ENCODE measurements at regions not wholly inside any gene's neighbourhood (a gene's known extent, or its start where the extent isn't known, plus 50 kb on each side); places are given as distances from the start of the nearest gene placed in this dataset.
"Not testable (repeated sequence)": the region's sequence is repeated elsewhere in the genome, so short reads cannot be mapped to it uniquely, and the experiment has no call there.

DNA sequence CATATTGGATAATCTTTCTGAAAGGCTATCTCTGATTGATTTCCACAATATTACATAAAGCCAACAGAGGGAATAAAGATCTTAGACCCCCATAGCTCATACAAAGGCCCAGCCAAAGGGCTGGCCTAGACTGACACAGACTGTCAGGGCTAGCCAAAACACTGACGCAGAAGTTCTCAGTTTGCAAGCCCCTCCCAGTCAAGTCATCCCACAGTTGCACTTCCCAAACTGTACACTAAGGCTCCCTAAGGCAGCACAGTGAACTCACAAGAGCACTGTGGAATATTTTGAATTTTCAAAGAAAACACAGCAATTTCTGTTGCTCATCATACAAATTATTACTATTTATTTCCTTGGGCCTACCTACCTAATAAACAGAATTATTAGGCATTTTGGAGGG lies 244.9 kb downstream of the SP3 start:
- peak; percentile 51 for DNase-seq (ENCODE audit: low read depth)

- no peak for DNase-seq (ENCODE audit: low read depth)
Measured at GRCh38 chr2:173734797-173735196, 230.4 kb downstream of the SP3 start.

GRCh38 chr2:173737954-173738575 lies 227.1 kb downstream of the SP3 start:
- DNase-seq (ENCODE audit: low read depth): not testable (repeated sequence)

GRCh38 chr2:173739006-173739405 lies 226.2 kb downstream of the SP3 start:
- DNase-seq (ENCODE audit: low read depth): no peak

DNA sequence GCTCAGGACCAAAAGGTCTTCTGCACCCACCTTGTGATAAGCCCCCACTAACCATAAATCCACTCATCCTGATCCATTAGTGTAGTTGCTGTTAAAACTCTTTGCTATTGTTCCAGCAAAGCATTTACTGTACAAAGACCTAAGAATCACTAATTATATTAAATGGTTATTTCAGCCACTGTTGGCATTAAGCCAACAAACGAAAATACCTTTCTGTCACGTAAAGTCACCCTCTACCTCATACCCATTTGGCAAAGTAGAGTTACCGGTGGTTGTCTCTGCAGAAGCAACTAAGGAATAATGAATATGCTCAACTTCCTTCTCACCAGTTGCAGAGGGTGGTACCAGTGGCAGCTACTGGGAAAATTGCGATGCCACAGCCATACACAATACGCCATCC lies 224.5 kb downstream of the SP3 start:
- DNase-seq (ENCODE audit: low read depth): no peak

- DNase-seq (ENCODE audit: low read depth): peak; percentile 18
Measured at GRCh38 chr2:173741759-173742158, 223.4 kb downstream of the SP3 start.

DNA sequence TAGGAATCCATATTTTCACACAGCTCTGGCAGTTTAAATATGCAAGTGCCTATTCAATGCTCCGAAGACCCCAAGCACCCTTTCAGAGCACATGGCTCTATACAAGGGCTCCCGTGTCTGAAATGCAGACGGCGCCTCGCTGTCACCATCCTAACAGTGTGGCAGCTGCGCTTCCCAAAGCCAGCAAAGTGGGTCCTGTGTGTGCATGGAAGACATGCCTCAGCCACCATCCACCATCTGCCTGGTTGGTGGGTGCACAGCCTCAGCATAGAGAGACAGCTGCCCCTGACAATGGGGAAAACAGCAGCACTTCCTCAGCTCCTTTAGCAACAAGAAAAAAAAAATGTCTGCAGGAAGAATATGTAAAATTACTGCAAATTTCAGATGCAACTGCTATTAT lies 218.1 kb downstream of the SP3 start:
- DNase-seq (ENCODE audit: low read depth): no peak

DNA sequence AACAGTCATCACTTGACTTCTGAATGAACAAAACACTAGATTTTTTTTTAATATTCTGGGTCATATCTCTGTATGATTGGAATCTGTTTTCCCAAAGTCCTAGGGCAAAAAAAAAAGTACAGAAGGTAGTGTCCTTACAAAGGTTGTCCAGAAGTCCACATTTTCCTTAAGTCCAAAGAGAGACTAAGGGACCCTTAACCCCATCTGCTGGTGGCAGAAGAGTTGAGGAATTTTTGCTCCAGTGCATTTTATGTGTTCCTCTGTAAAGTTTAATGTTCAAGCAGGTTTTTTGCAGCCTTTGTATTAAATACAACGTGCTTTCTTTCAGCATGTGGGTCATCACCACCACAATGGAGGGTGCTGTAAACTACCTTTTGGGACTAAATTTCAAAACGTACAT lies 215.9 kb downstream of the SP3 start:
- DNase-seq (ENCODE audit: low read depth): peak; percentile 11

DNA sequence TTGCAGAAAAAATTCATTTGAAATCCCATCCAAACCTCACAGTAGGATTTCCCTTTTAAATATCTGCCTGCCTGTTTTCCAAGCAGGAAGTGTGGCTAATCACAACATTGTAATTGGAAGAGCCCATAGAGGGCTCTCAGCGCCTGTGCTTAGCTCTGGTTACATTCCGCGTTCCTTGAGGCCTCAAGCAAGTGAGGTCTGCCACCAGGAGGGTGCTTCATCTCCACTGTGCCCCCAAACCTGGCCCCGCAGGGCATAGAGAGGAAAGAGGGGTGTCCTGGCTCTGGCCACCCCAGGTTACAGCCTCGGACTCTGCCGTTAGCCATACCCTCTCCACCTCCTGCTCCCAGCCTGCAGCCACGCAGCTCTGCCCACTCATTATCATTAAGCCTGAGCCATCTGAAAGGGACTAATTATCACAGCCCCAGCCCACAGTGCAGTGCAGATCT lies 214.8 kb downstream of the SP3 start:
- no peak for DNase-seq (ENCODE audit: low read depth)

DNA sequence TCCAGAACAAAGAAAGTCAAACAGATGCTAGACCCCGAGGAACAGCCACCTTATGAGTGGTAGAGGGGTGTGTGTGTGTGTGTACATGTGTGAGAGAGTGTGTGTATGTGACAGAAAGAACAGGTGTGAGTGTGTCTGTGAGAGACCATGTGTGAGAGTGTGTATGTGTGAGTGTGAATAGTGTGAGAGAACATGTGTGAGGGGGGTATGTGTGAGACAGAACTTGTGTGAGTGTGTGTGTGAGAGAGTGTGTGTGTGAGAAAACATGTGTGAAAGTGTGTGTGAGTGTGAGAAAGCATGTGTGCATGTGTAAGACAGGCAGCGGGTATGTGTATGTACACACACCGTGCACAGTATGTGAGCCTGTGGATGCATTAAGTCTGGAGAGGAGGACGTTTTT lies 214.3 kb downstream of the SP3 start:
- DNase-seq (ENCODE audit: low read depth): no peak

DNA sequence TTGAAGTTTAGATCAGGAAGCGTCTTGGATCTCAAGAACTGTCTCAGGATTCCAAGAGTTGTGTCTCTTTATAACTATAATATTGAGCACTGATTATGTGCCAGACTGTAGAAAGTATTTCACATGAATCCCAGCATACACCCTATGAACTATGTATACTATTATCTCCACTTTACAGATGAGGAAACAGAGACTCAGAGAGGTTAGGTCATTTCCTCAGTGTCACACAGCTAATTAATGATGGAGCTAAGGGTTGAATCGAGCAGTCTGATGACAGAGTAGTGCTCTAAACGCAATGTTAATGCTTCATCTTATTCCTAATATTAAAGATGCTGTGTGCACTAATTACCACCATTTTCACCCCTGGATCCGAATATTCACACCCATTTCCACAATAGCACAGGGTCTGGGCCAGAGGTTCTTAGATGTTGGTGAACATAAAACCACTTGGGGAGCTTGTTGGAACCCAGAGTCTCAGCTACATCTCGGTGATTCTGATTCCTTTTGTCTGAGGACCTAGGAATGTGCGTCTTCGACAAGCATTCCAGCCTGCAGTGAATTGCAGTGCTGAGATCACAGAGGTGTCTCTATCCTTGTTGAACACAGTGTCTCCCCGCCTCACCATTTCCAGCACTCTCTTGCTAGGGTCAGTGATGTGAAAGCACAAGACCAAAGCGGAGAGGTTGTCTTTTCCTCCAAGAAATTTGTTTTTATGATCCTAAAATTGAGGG lies 213.8 kb downstream of the SP3 start:
- DNase-seq (ENCODE audit: low read depth): no peak

DNA sequence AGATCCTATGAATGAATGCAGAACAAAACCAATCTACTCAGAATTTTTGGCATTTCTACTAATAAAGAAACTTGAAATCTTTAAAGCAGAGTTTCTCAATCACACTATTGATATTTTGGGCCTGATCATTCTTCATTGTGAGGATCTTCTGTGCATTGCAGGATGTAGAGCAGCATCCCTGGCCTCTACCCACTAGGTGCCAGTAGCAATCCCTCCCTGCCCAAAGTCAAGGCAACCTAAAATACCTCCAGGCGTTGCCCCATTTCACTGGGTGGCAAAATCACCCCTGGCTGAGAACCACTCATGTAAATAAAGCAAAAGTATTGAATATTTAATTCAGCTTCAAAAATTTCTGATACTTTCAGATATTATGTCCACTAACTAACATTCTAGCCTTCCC lies 213.0 kb downstream of the SP3 start:
- DNase-seq (ENCODE audit: low read depth): no peak

DNA sequence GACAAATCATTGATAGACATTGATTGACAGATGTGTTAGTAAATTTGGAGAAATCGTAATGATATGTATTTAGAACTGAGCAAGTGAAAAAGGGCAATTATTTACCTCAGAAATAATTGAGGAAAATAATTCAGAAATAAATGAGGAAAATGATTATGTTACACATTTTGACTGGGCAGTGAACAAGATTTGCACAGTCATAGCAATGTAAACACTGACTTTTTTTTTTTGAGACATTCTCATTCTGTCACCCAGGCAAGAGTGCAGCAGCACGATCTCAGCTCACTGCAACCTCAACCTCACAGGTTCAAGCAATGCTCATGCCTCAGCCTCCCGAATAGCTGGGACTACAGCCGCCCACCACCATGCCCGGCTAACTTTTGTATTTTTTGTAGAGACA lies 211.7 kb downstream of the SP3 start:
- DNase-seq (ENCODE audit: low read depth): no peak

DNA sequence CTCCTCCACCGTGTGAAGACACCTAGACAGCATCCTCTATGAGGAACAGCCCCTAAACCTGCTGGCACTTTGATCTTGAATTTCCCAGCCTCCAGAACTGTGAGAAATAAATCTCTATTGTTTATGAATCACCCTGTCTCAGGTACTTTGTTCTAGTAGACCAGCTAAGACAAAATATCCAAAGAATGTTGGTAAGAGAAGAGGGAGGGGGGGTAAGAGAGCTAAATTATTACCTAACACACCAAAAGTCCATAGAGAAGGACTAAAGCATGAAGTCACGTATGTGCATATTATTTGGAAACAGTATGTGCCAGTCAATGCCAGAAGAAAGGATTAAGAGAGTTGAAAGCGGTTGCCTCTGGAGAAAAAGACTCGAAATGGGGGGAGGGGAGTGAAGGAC lies 211.0 kb downstream of the SP3 start:
- no peak for DNase-seq (ENCODE audit: low read depth)

DNA sequence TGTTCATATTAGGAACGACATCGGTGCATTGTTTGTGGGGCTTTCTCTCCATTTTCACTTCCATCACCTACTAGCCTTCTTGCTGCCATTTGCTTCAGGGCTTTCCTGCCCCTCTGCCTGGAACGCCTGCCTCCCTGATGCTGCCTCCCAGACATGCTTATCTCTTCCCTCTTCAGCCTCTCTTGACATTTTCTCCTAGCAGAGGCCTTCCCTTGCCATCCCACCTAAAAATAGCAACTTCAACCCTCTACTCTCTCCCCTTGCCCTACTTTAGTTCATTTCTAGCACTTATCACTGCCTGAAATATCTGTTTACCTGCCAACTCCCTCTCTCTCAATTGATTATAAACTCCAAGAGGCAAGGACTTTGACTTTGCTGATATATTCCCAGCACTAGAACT lies 210.3 kb downstream of the SP3 start:
- no peak for DNase-seq (ENCODE audit: low read depth)

GRCh38 chr2:173755798-173756197 lies 209.4 kb downstream of the SP3 start:
- DNase-seq (ENCODE audit: low read depth): no peak

DNA sequence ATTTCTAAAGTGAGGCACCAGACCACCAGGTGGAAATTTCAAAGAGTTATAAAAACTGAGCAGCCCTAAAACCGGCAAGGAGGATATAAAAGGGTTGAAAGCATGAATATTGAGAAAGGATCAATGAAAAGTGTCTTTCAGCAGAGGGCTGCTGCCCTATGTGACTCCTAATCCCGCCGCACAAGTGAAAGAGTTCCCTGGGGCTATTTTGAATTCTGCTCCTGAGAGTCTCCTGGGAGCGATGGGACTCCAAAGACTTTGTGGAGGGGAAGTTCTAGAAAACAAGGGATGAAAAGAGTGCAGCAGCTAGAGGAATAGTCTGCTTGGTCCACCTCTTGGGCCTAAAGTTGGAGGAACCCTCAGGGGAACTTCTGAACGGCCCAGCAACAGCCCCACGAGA lies 205.2 kb downstream of the SP3 start:
- DNase-seq (ENCODE audit: low read depth): no peak

- DNase-seq (ENCODE audit: low read depth): no peak
Measured at GRCh38 chr2:173760553-173760952, 204.6 kb downstream of the SP3 start.

GRCh38 chr2:173761603-173762119 lies 203.5 kb downstream of the SP3 start:
- DNase-seq (ENCODE audit: low read depth): no peak

DNA sequence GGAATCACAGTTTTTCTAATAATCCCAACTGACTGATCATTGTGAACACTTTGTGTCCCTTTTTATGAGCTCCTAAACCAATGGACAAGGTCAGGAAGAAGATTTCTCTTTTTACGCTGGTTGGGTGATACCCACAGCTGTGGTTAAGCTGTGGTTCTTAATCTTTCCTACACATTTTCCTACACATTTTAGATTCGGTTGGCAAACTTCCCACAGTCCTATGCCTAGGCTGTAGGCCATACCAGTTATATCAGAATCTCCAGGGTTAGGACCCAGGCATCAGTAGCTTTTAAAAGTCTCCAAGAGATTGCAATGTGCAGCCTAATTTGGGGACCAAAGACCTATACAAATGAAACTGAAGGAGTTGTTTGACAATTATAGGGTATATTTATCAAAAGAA lies 203.0 kb downstream of the SP3 start:
- DNase-seq (ENCODE audit: low read depth): no peak

DNA sequence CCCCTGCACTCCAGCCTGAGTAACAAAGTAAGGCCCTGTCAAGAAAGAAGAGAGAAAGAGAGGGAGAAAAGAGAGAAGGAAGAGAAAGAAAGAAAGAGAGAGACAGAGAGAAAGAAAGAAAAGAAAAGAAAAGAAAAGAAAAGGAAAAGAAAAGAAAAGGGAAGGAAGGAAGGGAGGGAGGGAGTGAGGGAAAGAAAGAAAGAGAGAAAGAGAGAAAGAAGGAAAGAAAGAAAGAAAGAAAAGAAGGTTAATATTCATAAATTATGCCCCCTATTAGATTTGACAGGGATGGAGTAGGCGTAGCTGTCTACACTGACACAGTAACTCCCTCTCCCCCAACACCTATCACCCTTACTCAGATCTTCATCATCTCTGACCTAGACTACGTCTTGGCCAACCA lies 202.3 kb downstream of the SP3 start:
- DNase-seq (ENCODE audit: low read depth): no peak

GRCh38 chr2:173763641-173764040 lies 201.5 kb downstream of the SP3 start:
- no peak for DNase-seq (ENCODE audit: low read depth)

DNA sequence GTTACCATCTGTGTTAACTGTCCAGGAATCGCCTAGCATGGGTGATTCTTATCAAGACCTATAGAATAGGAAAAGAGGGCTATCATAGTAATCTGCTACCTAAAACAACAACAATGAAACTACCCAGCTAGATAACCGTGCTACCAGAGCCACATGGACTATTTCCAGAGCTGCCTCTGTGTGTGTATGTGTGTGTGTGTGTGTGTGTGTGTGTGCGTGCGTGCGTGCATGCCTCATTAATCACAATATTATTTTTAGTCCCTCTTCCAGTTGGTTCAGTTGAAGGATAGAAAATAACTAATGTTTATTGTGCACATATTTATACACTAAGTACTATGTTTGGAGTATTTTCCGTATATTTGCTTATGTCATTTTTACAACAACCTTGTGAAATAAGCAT lies 201.1 kb downstream of the SP3 start:
- DNase-seq (ENCODE audit: low read depth): no peak

All from Daoy (cell line).